HL-60 (cell line): ENCODE measurements at regions not wholly inside any gene's neighbourhood (a gene's known extent, or its start where the extent isn't known, plus 50 kb on each side); places are given as distances from the start of the nearest gene placed in this dataset.

Source experiments
- REST ChIP-seq: IDR thresholded peaks from 2 replicates; pipeline ENCODE4 v1.6.1; 2012; ENCODE audit warnings: low read depth; ENCODE audit not compliant: insufficient replicate concordance
- SPI1 ChIP-seq: IDR thresholded peaks from 2 replicates; pipeline ENCODE4 v1.6.1; 2012; ENCODE audit warnings: low read depth, mild to moderate bottlenecking, borderline replicate concordance
- TF ChIP-seq, protein P1 (sequence below): IDR thresholded peaks from one replicate; pipeline ENCODE4 v1.5.1; 2011; ENCODE audit warnings: low read length, control low read depth, inconsistent platforms; ENCODE audit not compliant: insufficient read depth

GRCh38 chr20:52775786-52776185 lies 196.4 kb upstream of the TSHZ2 start:
- TF ChIP-seq, protein P1, sequence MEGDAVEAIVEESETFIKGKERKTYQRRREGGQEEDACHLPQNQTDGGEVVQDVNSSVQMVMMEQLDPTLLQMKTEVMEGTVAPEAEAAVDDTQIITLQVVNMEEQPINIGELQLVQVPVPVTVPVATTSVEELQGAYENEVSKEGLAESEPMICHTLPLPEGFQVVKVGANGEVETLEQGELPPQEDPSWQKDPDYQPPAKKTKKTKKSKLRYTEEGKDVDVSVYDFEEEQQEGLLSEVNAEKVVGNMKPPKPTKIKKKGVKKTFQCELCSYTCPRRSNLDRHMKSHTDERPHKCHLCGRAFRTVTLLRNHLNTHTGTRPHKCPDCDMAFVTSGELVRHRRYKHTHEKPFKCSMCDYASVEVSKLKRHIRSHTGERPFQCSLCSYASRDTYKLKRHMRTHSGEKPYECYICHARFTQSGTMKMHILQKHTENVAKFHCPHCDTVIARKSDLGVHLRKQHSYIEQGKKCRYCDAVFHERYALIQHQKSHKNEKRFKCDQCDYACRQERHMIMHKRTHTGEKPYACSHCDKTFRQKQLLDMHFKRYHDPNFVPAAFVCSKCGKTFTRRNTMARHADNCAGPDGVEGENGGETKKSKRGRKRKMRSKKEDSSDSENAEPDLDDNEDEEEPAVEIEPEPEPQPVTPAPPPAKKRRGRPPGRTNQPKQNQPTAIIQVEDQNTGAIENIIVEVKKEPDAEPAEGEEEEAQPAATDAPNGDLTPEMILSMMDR = no peak
- TF ChIP-seq SPI1 = no peak
- no peak for TF ChIP-seq REST
